HCT116 (cell line): ENCODE measurements at regions not wholly inside any gene's neighbourhood (a gene's known extent, or its start where the extent isn't known, plus 50 kb on each side); places are given as distances from the start of the nearest gene placed in this dataset.
A peak's percentile ranks its signal among the peaks of the same experiment; 100 is the strongest.

ENCODE experiments used
- ATAC-seq: fragments of 200-7000 bp; cut with Tn5 transposase; 2 replicates; pipeline ENCODE4 v1.9.1; 2020; ENCODE audit warnings: mild to moderate bottlenecking, moderate library complexity
- BruUV-seq: library from RNA; stranded (reverse); fragments of 400-500 nt; replicated peaks from 2 replicates; lab custom pipeline; 2021; lab: Mats Ljungman, UMichigan
- CTCF ChIA-PET: fragments of 300-600 bp; sonication (Branson Sonifier 250); formaldehyde crosslinking; loops from one replicate; lab custom pipeline; 2021; ENCODE audit warnings: antibody characterized with exemption; lab: Charles Lee
- POLR2A ChIA-PET: fragments of 300-600, 350-600 bp; sonication (Branson Sonifier 250); formaldehyde crosslinking; loops from one replicate; lab custom pipeline; 2021; ENCODE audit warnings: antibody characterized with exemption; lab: Charles Lee
- RAD21 ChIA-PET, 2 experiments: fragments of 300-600 bp; sonication (Branson Sonifier 250); formaldehyde crosslinking; loops; one replicate each; lab custom pipeline; 2023; ENCODE audit warnings: low total read pairs in 2 of 2; ENCODE audit not compliant: uncharacterized antibody in 2 of 2, unreplicated experiment in 2 of 2, low non-redundant PET in 1 of 2; lab: Charles Lee
- DNase-seq: peaks from one replicate; pipeline ENCODE4 v3.0.0-alpha.2; 2010; ENCODE audit warnings: low read depth, low spot score
- H2AFZ ChIP-seq: fragments of 200-600 bp; shearing (Covaris generic), sonication (generic); 2 replicates; pipeline ENCODE4 v1.6.1; 2017; ENCODE audit warnings: low read depth, mixed run types, mixed read lengths, antibody characterized with exemption, low read length; ENCODE audit not compliant: poor library complexity, severe bottlenecking
- H3K27ac ChIP-seq: 2 replicates; pipeline ENCODE4 v1.5.1; 2012; ENCODE audit warnings: low read depth, low read length
- H3K27me3 ChIP-seq: fragments of 200-600 bp; sonication (generic); 2 replicates; pipeline ENCODE4 v1.6.1; 2016; ENCODE audit warnings: mixed run types, low read length, mixed read lengths; ENCODE audit not compliant: insufficient read depth
- H3K36me3 ChIP-seq, 2 experiments: fragments of 200-500 bp in 1 of 2; fragments of 200-600 bp in 1 of 2; sonication (Bioruptor generic) in 1 of 2; sonication (generic) in 1 of 2; 2 replicates each; pipeline versions ENCODE4 v1.5.1 to v1.6.1; 2014 to 2016; ENCODE audit warnings: low read length in 2 of 2, inconsistent platforms in 1 of 2, mixed read lengths in 1 of 2, mixed run types in 1 of 2; ENCODE audit not compliant: insufficient read depth in 2 of 2, control insufficient read depth in 1 of 2
- H3K4me1 ChIP-seq, 2 experiments: fragments of 200-600 bp in 1 of 2; sonication (generic) in 1 of 2; 2 replicates each; pipeline versions ENCODE4 v1.5.1 to v1.6.1; 2012 to 2017; ENCODE audit warnings: low read length in 2 of 2, inconsistent platforms in 1 of 2, mild to moderate bottlenecking in 1 of 2, mixed read lengths in 1 of 2, mixed run types in 1 of 2, moderate library complexity in 1 of 2; ENCODE audit not compliant: insufficient read depth in 2 of 2, control insufficient read depth in 1 of 2
- H3K4me2 ChIP-seq: fragments of 200-600 bp; sonication (generic); 2 replicates; pipeline ENCODE4 v1.6.1; 2017; ENCODE audit warnings: mixed run types, low read length, mixed read lengths
- H3K4me3 ChIP-seq, 2 experiments: fragments of 200-600 bp in 1 of 2; sonication (generic) in 1 of 2; replicated peaks in 1 of 2; 2 replicates each; pipeline ENCODE4 v1.5.1; 2011 to 2016; ENCODE audit warnings: low read length in 2 of 2, control low read depth in 1 of 2, low read depth in 1 of 2, mild to moderate bottlenecking in 1 of 2, mixed read lengths in 1 of 2, mixed run types in 1 of 2
- H3K79me2 ChIP-seq: fragments of 200-600 bp; sonication (generic); 2 replicates; pipeline ENCODE4 v1.6.1; 2017; ENCODE audit warnings: mild to moderate bottlenecking, mixed run types, low read length, moderate library complexity, mixed read lengths; ENCODE audit not compliant: insufficient read depth
- H3K9ac ChIP-seq: fragments of 200-600 bp; sonication (generic); 2 replicates; pipeline ENCODE4 v1.6.1; 2016; ENCODE audit warnings: low read length, mixed read lengths
- H3K9me2 ChIP-seq: fragments of 200-600 bp; sonication (generic), shearing (Covaris generic); 2 replicates; pipeline ENCODE4 v1.6.1; 2017; ENCODE audit warnings: mixed run types, mild to moderate bottlenecking, moderate library complexity; ENCODE audit not compliant: insufficient read depth
- H3K9me3 ChIP-seq, 2 experiments: fragments of 200-500 bp in 1 of 2; fragments of 200-600 bp in 1 of 2; sonication (Bioruptor generic) in 1 of 2; sonication (generic) in 1 of 2; 2 replicates each; pipeline ENCODE4 v1.6.1; 2014 to 2017; ENCODE audit warnings: low read length in 2 of 2, mixed read lengths in 2 of 2, inconsistent platforms in 1 of 2, low read depth in 1 of 2, mild to moderate bottlenecking in 1 of 2, mixed run types in 1 of 2, moderate library complexity in 1 of 2; ENCODE audit not compliant: control insufficient read depth in 1 of 2, insufficient read depth in 1 of 2
- H4K20me1 ChIP-seq: fragments of 200-600 bp; sonication (generic), shearing (Covaris generic); 2 replicates; pipeline ENCODE4 v1.6.1; 2017; ENCODE audit warnings: mixed run types, mild to moderate bottlenecking, moderate library complexity; ENCODE audit not compliant: insufficient read depth
- FOSL1 ChIP-seq: IDR thresholded peaks from 2 replicates; pipeline ENCODE4 v1.6.1; 2012; ENCODE audit warnings: low read depth
- SRF ChIP-seq: IDR thresholded peaks from 2 replicates; pipeline ENCODE4 v1.6.1; 2012; ENCODE audit warnings: low read depth
- intact Hi-C: fragments of 100-400 bp; cut with micrococcal nuclease; formaldehyde crosslinking; loops from 2 replicates; pipeline ENCODE4 v1.10.0; 2022
- TF ChIP-seq, protein P1 (sequence below), 3 experiments: fragments of 200-600 bp in 1 of 3; sonication (generic) in 1 of 3; IDR thresholded peaks in 2 of 3; conservative IDR thresholded peaks in 1 of 3; 2 replicates each; pipeline ENCODE4 v1.5.1; 2012 to 2017; ENCODE audit warnings: low read depth in 2 of 3, low read length in 2 of 3, antibody characterized with exemption in 1 of 3, borderline replicate concordance in 1 of 3, control low read depth in 1 of 3, mild to moderate bottlenecking in 1 of 3, mixed read lengths in 1 of 3, mixed run types in 1 of 3, moderate library complexity in 1 of 3; ENCODE audit not compliant: insufficient read depth in 1 of 3
- TF ChIP-seq, protein P2 (sequence below): IDR thresholded peaks from 2 replicates; pipeline ENCODE4 v1.6.1; 2012; ENCODE audit warnings: low read depth

DNA sequence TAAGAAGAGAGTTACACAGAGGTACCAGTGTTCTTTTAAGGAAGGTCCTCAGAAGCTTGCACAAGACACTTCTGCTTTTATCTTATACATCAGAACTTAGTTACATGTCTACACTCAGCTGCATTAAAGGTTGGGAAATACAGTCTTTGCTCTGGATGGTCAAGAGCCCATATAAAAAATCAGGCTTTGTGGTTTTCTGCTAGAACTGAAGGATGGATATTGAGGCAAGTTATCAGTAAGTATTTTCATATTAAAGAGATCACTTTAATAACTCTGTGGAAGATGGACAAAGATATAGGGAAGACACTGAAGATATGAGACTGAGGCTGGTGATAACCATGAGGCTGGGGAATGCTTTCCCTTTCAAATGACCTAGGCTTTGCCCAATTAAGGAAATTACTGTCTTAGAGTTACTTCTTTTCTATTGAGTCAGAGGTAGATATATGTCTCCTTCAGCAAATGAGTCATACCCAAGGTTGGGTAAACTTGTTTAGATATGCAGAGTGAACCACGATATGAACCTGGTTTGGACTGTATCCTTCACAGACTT is 87.0 kb upstream of the TNC start:
- H3K4me3 ChIP-seq, result no peak overlapping the region
- ChIA-PET RAD21 (no interaction called here), POLR2A (no interaction called here), CTCF (no interaction called here)
- TF ChIP-seq, protein P1, sequence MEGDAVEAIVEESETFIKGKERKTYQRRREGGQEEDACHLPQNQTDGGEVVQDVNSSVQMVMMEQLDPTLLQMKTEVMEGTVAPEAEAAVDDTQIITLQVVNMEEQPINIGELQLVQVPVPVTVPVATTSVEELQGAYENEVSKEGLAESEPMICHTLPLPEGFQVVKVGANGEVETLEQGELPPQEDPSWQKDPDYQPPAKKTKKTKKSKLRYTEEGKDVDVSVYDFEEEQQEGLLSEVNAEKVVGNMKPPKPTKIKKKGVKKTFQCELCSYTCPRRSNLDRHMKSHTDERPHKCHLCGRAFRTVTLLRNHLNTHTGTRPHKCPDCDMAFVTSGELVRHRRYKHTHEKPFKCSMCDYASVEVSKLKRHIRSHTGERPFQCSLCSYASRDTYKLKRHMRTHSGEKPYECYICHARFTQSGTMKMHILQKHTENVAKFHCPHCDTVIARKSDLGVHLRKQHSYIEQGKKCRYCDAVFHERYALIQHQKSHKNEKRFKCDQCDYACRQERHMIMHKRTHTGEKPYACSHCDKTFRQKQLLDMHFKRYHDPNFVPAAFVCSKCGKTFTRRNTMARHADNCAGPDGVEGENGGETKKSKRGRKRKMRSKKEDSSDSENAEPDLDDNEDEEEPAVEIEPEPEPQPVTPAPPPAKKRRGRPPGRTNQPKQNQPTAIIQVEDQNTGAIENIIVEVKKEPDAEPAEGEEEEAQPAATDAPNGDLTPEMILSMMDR (IDR thresholded peaks at IDR 0.05 in 2 of 3, conservative IDR thresholded peaks at IDR 0.05 in 1 of 3; ENCODE audit: borderline replicate concordance in 1 of 3, insufficient read depth in 1 of 3, low read depth in 2 of 3, low read length in 2 of 3), result no peak
- TF ChIP-seq, protein P2, sequence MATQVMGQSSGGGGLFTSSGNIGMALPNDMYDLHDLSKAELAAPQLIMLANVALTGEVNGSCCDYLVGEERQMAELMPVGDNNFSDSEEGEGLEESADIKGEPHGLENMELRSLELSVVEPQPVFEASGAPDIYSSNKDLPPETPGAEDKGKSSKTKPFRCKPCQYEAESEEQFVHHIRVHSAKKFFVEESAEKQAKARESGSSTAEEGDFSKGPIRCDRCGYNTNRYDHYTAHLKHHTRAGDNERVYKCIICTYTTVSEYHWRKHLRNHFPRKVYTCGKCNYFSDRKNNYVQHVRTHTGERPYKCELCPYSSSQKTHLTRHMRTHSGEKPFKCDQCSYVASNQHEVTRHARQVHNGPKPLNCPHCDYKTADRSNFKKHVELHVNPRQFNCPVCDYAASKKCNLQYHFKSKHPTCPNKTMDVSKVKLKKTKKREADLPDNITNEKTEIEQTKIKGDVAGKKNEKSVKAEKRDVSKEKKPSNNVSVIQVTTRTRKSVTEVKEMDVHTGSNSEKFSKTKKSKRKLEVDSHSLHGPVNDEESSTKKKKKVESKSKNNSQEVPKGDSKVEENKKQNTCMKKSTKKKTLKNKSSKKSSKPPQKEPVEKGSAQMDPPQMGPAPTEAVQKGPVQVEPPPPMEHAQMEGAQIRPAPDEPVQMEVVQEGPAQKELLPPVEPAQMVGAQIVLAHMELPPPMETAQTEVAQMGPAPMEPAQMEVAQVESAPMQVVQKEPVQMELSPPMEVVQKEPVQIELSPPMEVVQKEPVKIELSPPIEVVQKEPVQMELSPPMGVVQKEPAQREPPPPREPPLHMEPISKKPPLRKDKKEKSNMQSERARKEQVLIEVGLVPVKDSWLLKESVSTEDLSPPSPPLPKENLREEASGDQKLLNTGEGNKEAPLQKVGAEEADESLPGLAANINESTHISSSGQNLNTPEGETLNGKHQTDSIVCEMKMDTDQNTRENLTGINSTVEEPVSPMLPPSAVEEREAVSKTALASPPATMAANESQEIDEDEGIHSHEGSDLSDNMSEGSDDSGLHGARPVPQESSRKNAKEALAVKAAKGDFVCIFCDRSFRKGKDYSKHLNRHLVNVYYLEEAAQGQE, result no peak
- TF ChIP-seq SRF (peak; percentile 41; the same call in 1 of the 2 replicates), FOSL1 (0 out of 2 replicates have a peak, but pooled peaks have one; percentile 11)
- DNase-seq (no peak), ATAC-seq (no peak; the same call in 1 of the 2 replicates)
- H2AFZ ChIP-seq, result no peak overlapping the region
- peaks cover 10% of the 10 kb centered on the region; the same call in 1 of the 2 replicates for H3K27me3 ChIP-seq
- no peaks in the 10 kb centered on the region for H3K79me2 ChIP-seq
- intact Hi-C loops, result no loop called here
- H3K4me2 ChIP-seq, result no peak overlapping the region
- H3K36me3 ChIP-seq, result no peaks in the 10 kb centered on the region
- H3K4me1 ChIP-seq, result peaks cover 0 to 10% of the 10 kb centered on the region in 2 experiments; a peak in 2 of 4 replicates
- no peaks in the 10 kb centered on the region for H3K9me2 ChIP-seq
- H3K27ac ChIP-seq, result no peak overlapping the region
- no TSS peak for BruUV-seq
- no peak overlapping the region for H3K9ac ChIP-seq
- H3K9me3 ChIP-seq, result no peaks in the 10 kb centered on the region
- no peaks in the 10 kb centered on the region for H4K20me1 ChIP-seq
